CD4-positive, alpha-beta T cell treated with Interferon alpha-2 for 1 hour (primary cell): ENCODE measurements at regions not wholly inside any gene's neighbourhood (a gene's known extent, or its start where the extent isn't known, plus 50 kb on each side); places are given as distances from the start of the nearest gene placed in this dataset.
"Not testable (repeated sequence)": the region's sequence is repeated elsewhere in the genome, so short reads cannot be mapped to it uniquely, and the experiment has no call there.

Experiments used
- DNase-seq, 2 donors: peaks; one replicate each; pipeline ENCODE4 v3.0.0-alpha.2; 2020 to 2022

DNA sequence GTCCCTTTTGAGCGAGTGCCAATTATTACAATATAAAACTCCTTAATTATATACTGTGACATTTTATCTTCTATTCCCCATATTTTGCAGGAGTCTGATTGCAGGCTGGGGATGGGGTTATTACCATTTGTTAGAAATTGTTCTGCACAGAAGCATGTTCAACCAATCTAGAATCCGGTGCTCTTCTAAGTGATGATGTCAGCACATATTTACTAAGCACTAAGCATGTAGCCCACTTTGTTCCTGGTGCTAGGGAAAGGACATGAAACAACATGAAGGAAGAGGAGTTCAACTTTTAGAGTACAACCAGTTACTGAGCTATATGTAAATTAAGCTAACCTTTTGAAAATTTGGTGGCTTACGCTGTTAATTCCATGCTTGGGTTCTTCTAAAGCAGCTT, 52.8 kb upstream of the IL1RAPL2 start:
- no peak for DNase-seq

DNA sequence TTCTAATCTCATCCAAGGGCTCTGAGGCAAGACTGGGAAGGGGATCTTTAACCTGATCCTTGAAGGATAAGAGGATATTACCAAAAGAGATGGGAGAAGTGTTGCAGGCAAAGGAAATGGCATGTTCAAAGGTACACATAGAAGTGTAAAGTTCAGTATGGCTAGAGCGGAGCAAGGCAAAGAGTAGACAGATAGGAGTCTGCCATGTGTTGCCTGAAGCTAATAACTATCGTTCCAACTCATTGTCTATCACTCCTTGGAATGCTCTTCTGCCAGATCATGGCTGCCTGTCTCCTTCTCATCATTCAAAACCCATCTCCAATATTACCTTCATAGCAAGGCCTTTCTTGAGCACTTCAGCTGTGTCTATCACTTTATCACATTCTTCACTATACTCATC, 55.2 kb upstream of the IL1RAPL2 start:
- no peak for DNase-seq

DNA sequence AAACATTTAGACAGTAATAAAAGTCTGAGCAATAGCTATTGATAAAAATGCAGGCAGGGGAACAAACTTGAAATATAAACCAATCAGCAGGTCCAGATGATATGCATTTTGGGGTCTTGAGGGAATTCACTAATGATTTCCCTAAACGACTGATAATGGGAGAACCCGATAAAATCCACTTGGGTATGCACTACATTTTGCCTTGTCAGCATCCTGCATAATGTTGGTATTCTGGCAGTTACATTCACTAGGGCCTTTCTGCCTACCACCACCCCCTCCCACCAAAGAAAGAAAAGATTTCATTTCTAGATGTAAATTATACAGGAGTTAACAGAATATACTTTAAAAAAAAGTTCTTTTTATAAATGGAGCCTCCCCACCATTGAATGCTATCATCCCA, 63.5 kb upstream of the IL1RAPL2 start:
- DNase-seq, result no peak

DNA sequence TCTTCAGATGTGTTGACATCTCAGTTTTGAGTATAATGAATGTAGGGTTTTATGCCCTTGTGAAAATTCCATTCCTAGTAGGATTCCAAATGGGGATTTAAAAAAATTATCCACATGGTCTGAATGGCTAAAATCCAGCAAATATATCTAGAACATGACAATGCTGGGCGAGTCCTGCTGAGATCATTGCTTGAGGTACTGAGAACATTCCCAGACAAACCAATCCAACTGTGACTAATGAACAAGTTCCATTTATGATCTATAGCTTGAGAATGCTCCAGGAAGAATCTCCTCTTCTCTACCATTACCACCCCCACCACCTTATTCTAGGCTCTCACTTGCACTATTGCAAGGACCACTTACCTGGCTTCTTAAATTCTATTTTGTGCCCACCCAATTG, 77.2 kb upstream of the IL1RAPL2 start:
- no peak for DNase-seq

DNA sequence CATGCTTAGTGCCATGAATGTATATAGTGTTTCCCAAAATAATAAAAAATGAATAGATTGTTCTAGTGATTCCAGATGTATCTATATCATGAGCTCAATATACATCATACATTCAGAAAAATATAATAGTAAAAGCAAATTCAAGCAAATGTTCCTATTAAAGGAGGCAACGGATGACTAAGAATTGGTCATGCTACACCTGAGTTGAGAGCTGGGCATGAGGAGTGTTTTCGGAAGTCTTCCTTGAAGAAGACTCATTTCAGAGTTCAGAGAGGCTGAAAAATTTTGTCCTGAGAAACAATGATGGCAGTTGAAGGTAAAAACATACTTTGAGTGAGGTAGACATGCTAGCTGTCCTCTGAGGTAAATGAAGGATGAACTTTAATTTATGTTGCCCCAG, 79.3 kb upstream of the IL1RAPL2 start:
- DNase-seq, result no peak

DNA sequence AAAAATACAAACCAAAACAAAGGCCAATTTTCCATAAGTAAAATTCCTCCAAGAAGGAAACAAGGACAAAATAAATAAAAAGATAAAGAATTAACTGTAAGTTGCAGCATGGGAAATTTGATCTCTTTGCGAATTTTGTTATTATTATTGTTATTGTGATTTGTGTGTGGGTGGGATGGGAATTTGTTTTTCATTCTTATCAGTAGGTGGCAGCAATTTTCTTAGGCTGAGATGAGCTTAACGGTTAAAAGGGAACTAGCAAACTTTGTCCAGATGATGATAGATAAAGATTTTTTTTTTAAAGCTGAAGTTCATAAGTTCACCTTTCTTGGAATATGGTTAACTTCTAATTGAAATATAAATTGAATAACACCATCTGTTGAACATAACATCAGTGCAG, 83.2 kb upstream of the IL1RAPL2 start:
- DNase-seq, result no peak

DNA sequence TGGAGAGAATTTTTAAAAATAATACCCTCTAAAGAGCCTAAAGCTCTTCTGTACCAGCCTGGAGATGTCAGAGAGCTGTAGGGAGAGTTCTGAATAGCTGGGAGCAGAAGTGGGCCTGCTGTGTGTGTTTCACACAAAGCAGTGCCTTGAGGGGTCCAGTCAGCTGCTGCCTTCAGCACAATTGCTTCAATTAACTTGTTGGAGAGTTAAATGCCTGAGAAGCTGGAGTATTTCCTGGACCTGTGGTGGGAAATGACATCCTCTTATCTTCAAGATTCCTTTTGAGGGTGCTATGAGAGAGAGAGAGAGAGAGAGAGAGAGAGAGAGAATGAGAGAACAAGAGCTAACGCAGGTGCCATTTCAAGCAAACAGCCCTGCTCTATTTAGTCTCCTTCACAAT, 96.2 kb upstream of the IL1RAPL2 start:
- no peak for DNase-seq

DNA sequence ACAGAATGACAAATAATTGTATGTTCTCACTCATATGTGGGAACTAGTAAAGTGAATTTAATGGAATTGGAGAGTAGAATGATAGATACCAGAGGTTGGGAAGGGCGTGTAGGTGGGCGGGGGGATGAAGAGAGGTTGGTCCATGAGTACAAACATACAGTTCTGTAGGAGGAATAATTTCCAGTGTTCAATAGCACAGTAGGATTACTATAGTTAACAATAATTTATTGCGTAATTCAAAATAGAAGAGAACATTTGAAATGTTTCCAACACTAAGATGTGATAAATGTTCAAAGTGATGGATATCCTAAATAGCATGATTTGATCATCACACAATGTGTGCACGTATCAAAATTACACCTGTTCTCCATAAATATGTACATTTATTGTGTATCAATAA, 106.2 kb upstream of the IL1RAPL2 start:
- DNase-seq, result no peak

DNA sequence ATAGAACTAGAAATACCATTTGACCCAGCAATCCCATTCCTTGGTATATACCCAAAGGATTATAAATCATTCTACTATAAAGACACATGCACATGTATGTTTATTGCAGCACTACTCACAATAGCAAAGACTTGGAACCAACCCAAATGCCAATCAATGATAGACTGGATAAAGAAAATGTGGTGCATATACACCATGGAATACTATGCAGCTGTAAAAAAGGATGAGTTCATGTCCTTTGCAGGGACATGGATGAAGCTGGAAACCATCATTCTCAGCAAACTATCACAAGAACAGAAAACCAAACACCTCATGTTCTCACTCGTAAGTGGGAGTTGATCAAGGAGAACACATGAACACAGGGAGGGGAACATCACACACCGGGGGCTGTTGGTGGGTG, 108.9 kb upstream of the IL1RAPL2 start:
- not testable (repeated sequence) for DNase-seq

DNA sequence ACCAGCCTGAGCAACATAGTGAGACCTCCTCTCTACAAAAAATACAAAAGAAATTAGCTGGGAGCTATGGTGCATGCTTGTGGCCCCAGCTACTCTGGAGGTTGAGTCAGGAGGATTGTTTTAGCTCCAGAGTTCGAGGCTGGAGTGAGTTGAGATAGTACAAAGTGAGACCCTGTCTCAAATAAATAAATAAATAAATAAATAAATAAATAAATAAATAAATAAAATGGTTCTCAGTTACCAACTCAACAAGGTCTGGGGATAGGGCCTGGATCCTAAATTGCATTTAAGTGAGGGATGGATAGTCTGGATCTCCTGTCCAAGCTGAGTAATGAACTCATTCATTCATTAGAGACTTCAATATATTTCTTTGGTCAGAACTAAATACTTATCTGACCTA, 115.7 kb upstream of the IL1RAPL2 start:
- no peak for DNase-seq

DNA sequence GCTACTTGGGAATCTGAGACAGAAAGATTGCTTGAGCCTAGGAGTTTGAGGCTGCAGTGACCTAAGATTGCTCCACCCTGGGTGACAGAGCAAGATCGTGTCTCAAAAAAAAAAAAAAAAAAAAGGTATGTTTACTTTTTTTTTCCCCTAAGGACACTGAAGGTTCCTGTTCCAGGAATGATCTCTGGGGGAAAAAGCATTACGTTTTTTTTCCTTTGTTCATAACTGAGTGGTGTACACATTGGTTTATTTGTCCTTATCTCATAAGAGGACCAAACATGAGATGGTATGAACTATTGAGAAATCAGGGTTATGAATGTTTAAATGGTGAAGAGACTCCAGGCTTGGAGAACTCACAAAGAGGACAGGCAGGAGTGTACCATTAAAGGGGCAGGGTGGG, 120.4 kb upstream of the IL1RAPL2 start:
- DNase-seq, result no peak

DNA sequence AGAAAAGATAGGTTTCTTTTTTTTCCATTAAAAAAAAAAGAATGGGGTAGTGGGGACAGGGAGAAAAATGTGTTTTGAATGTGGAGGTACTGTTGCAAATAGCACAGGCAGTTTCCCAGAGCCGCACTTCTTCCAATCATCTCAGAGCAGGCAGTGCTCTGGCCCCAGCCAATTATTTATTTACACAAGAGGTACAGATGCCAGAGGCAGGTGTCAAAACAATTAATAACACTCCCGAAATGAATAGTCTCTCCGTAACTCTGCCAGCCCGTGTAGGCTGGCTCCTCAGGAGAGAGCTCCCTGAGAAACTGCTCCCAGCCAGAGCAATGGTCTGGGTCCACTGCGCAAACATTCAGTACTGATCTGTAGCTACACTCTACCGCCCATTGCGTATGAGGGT, 130.8 kb upstream of the IL1RAPL2 start:
- DNase-seq, result no peak

DNA sequence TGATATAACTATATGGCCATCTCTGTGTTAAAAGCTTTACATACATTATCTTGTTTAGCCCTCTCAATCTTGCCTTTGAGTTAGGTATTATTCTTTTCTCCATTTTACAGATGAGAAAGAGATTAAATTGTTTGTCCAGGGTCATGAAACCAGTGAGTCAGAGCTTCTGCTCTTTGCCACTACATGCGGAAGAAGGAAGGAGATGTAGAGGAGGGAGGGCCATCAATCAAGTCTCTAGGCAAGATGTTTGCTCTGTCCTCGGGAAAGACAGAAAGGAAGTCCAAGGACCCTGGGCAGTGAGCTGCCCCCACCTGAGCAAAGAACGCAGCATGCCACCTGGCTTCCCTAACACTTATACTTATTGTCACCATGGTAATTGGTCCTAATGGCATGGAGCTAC, 133.7 kb upstream of the IL1RAPL2 start:
- DNase-seq, result no peak

DNA sequence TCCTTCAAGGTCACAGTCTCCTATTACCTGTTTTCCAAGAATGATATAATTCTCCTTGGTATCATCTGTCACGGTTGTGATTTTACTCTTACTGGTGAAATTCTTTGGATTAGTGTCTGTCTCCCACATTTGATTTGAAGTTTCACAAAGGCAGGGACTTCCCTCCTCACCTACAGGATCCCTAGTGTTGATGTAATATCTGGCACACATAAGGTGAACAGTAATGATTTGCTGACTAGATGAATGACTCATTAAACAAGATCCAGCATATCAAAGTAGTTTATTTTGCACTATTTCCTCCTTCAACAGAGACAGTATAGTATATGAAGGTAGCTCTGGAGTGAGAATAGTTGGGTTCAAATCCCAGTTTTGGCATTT, 135.3 kb upstream of the IL1RAPL2 start:
- no peak for DNase-seq

DNA sequence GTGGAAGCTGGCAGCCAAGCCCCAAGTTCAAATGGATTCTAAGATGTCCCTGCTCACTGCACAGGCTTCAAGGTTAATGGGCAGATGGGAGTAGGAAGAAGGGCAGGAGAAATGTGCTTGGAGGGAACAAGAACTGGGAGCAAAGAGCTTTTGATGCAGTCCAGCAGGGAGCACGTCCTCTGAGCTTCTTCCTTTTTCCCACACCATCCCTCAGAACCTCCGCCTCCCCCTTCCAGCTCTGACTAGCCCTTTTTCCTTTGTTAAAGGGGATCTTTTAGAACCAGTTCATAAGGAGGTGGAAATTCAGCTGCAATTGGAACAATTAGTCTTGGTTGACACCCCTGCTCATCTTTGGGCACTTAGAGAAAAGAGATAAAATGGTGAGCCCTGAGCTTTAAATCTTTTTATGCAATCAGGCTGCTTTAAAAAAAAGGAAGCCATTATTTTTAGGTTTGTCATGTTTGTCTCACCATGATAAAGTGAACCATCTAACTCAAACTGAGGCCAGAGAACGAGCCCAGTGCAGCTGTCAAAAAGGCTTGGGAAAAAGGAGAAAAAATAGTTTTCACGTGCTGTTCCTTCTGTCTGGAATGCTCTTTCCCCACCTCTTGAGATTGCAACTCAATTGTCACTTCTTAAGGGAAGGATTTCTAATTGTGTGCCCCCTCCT, 135.8 kb upstream of the IL1RAPL2 start:
- no peak for DNase-seq

DNA sequence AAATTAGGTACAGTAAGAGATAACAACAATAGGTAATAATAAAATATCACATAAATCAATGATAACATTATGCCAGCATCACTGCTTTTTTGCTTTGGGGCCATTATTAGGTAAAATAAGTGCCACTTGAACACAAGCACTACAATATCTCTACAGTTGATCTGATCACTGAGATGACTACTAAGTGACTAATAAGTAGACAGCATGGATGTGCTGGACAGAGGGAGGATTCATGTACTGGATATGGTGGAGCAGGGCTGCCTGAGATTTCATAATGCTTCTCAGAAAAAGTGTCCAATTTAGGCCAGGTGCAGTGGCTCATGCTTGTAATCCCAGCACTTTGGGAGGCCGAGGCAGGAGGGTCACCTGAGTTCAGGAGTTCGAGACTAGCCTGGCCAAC, 137.8 kb upstream of the IL1RAPL2 start:
- no peak for DNase-seq

DNA sequence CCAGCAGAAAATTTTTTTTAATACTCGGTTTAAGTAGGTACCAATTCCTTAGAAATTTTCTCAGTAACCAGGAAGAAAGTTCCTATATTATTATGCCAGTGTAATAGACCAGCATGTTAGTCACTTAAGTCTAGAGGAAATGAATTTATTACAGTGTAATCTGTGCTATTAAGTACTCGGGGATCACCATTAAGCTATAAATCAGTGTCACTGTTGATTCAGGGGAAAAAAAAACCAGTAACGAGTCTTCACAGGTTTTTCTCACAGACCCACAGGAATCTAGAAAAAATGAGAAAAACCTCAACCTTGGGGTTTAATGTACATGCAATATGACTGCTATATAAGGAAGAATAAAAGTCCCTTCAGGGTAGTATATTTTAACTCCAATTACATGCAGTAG, 138.3 kb upstream of the IL1RAPL2 start:
- no peak for DNase-seq

DNA sequence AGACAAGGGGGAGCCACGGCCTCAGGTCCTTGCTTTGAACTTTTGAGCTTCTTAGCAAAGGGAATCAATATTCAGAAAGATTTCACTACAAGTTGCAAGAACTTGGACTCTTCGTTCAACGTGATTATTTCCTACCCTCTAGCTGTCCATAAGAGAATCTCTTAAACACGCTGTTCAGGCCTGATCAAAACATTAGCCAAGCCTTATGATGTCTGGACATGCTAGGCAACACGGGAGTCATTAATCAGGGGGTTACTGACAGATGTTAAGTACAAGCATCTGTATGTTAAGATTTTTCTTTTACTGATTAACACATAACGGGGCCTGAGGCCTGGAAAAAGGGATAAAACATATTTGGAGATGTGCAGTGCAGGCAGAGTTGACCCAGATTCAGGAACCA, 138.9 kb upstream of the IL1RAPL2 start:
- no peak for DNase-seq

DNA sequence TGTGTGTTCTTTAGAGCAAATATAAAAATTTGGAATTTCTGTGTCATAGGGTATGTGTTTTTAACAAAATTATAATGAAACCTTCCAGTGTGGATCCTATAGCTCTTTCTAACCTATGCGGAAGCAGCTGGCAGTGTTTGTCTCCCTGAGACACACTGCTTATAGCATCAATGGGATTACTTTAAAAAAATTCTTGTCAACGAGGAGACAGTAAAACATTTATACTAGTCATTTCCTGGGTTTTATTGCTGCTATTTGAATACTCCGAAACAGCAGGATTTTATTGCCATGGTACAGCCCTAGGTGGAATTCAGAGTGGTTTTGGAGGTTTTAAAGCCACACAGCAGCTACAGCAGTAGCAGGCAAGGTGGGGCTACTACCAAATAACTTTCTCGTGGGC, 145.1 kb upstream of the IL1RAPL2 start:
- DNase-seq, result no peak

DNA sequence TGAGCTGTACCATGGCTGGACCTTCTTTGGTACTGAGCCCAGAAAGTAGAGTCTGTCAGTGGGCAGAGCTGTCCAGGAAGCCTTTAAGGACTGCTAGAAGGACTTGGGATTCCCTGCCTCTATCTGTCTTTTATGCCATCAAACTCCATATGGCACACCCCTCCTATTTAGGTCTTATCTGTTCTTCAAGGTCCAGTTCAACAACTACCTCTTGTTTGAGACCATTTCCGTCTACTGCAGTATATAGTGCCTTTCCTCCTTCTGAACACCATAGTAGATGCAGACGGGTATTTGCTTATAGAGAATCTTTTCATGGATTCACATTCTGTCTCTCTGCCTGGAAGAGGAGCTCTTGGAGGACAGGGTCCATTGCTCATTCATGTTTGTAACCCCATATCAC, 146.1 kb upstream of the IL1RAPL2 start:
- DNase-seq, result no peak

DNA sequence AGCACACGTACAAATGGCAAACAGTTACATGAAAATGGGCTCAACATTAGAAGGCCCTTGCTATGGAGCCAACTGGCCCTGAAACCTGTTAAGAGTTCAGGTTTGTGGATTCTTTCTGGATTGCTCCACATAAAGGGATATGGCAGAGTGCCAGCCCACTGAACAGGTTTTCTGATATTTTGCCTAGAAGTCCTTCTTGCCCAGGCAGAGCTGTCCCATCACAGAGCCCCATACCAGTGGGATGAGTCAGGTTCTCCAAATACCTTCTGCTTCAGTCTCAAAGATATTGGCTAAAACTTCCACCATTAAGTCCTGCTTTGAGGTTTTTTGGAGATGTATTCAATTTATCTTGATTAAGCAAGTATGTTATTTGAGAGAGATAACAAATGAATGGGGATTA, 146.8 kb upstream of the IL1RAPL2 start:
- no peak for DNase-seq

DNA sequence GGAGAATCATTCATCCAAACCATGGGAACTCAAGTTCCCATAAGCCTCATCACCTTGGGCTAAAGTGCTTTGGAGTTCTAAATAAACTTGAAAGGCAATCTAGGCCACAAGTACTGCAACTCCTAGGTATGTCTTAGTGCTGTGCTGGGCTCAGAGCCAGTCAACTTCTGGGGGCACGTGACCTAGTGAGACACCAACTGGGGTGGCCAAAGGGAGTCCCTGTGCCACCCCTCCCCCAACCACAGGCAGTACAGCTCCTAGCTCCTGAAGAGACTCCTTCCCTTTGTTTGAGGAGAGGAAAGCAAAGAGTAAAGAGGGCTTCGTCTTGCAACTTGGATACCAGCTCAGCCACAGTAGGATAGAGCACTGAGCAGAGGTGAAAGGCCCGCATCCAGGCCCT, 154.2 kb upstream of the IL1RAPL2 start:
- no peak for DNase-seq

DNA sequence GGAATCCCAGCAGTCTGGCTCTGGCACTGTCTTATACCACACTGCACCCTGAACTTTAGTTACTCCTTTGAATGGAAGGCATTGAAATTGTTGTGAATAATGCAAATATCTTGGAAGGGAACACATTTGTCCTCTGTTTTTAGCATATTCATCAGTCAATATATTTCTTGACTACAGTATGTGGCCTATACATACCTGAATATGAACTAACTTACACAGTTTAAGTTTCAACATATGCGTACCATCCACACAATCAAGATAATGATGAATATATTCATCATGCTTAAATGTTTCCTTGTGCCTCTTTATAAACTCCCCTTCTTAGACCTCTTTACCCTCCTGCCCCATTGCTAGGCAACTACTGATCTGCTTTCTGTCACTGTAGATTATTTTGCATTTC, 145.7 kb upstream of the ESX1 start:
- DNase-seq, result no peak

DNA sequence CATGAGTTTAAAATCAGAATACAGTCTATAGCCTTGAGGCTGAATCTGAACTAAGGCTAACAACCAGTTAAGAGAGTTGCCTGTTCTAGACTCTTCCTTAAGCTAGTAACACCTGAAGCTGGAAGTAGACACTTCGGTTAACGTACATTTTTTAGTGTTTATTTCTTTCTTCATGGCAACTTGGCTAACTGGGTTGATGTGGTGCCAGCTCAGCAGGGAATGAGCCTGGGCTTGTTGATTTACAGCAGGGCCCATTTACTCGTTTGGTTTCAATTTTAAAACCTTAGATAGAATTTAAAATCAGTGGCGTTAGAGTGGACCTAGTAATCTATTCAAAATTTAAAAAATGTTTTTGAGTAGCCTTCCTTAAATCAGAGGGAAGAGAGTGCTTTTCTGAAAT, 137.6 kb upstream of the ESX1 start:
- DNase-seq, result no peak

DNA sequence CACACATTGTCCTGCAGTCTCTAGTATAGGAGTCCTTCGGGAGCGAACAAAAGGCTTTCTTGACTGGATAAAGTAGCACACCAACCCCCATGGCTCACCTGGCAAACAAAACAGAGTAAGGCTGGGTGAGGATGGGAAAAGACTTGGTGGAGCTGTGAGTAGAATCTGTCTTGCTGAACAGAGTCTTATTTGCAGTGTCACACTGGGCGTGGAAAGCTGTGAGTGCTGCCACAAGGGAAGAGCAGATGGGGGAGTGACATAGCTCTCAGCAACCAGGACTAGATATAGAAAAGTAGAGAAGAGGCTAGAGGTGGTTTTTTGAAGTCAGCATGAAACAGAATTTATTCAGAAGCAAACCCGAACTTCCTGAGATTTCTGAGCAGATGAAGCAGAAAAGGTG, 137.2 kb upstream of the ESX1 start:
- DNase-seq, result no peak

DNA sequence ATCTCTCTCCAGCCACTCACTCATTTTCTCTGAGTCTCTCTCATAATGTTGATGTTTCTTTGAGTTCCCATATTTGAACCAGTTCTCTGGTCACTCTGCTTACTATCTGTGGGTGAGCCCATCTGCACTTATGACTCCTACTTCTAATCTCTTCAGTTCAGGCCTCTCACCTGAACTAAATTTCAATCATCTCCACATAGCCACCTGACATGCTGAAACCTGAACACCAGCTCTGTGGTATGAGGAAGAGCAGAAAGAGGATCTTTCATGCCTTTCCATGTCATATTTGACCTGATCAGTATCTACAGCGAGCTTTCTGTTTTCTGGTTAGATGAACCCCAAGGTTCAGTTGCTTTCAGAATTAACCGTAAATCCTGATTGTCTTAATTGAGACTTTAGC, 122.2 kb upstream of the ESX1 start:
- DNase-seq, result no peak
